HG03139 (cell line): ENCODE measurements at regions not wholly inside any gene's neighbourhood (a gene's known extent, or its start where the extent isn't known, plus 50 kb on each side); places are given as distances from the start of the nearest gene placed in this dataset.
"Not testable (repeated sequence)": the region's sequence is repeated elsewhere in the genome, so short reads cannot be mapped to it uniquely, and the experiment has no call there.

Experiments used
- ATAC-seq: cut with Tn5 transposase; IDR thresholded peaks from one replicate; pipeline ENCODE4 v1.9.1; 2021; ENCODE audit not compliant: unreplicated experiment

- no peak for ATAC-seq
These were observed 735.6 kb upstream of the RIOK2 start for GRCh38 chr5:97918620-97919019.

- ATAC-seq = no peak
These were observed 736.7 kb upstream of the RIOK2 start for GRCh38 chr5:97919719-97920118.

- ATAC-seq = no peak
These were observed 739.7 kb upstream of the RIOK2 start for GRCh38 chr5:97922776-97923175.

GRCh38 chr5:97923496-97923895 is 740.4 kb upstream of the RIOK2 start:
- ATAC-seq = peak; percentile 60

GRCh38 chr5:97923997-97924396 is 741.0 kb upstream of the RIOK2 start:
- no peak for ATAC-seq

GRCh38 chr5:97929383-97929782 is 746.3 kb upstream of the RIOK2 start:
- no peak for ATAC-seq

GRCh38 chr5:97931829-97932228 is 748.8 kb upstream of the RIOK2 start:
- no peak for ATAC-seq

- no peak for ATAC-seq
These were observed 753.2 kb upstream of the RIOK2 start for GRCh38 chr5:97936231-97936630.

GRCh38 chr5:97937846-97938245 is 754.8 kb upstream of the RIOK2 start:
- ATAC-seq = no peak

- ATAC-seq = no peak
These were observed 760.0 kb upstream of the RIOK2 start for GRCh38 chr5:97943036-97943435.

GRCh38 chr5:97951139-97951538 is 768.1 kb upstream of the RIOK2 start:
- ATAC-seq = no peak

GRCh38 chr5:97955450-97955849 is 772.4 kb upstream of the RIOK2 start:
- ATAC-seq = no peak

- ATAC-seq = no peak
These were observed 784.2 kb upstream of the RIOK2 start for GRCh38 chr5:97967292-97967691.

GRCh38 chr5:97968346-97968745 is 785.3 kb upstream of the RIOK2 start:
- no peak for ATAC-seq

- no peak for ATAC-seq
These were observed 793.7 kb upstream of the RGMB start for GRCh38 chr5:97979740-97980139.

GRCh38 chr5:97980291-97980690 is 793.2 kb upstream of the RGMB start:
- no peak for ATAC-seq

GRCh38 chr5:97986069-97986468 is 787.4 kb upstream of the RGMB start:
- no peak for ATAC-seq

GRCh38 chr5:97991236-97991635 is 782.2 kb upstream of the RGMB start:
- ATAC-seq = no peak

- no peak for ATAC-seq
These were observed 774.5 kb upstream of the RGMB start for GRCh38 chr5:97998941-97999340.

- ATAC-seq = no peak
These were observed 769.0 kb upstream of the RGMB start for GRCh38 chr5:98004463-98004862.

- no peak for ATAC-seq
These were observed 756.7 kb upstream of the RGMB start for GRCh38 chr5:98016771-98017170.

- ATAC-seq = not testable (repeated sequence)
These were observed 743.2 kb upstream of the RGMB start for GRCh38 chr5:98030273-98030672.

- ATAC-seq = not testable (repeated sequence)
These were observed 742.4 kb upstream of the RGMB start for GRCh38 chr5:98031036-98031435.

GRCh38 chr5:98031496-98031895 is 742.0 kb upstream of the RGMB start:
- ATAC-seq = no peak
